ES-I3 (cell line): ENCODE measurements at regions not wholly inside any gene's neighbourhood (a gene's known extent, or its start where the extent isn't known, plus 50 kb on each side); places are given as distances from the start of the nearest gene placed in this dataset.
"Not testable (repeated sequence)": the region's sequence is repeated elsewhere in the genome, so short reads cannot be mapped to it uniquely, and the experiment has no call there.

ENCODE experiments used
- H3K36me3 ChIP-seq: 2 replicates; pipeline ENCODE4 v1.6.1; 2013; ENCODE audit warnings: mild to moderate bottlenecking, low read length, control low read depth, moderate library complexity; ENCODE audit not compliant: insufficient read depth
- H3K4me1 ChIP-seq: 2 replicates; pipeline ENCODE4 v1.6.1; 2013; ENCODE audit warnings: mild to moderate bottlenecking, control low read depth, low read length; ENCODE audit not compliant: insufficient read depth
- H3K9ac ChIP-seq: 2 replicates; pipeline ENCODE4 v1.6.1; 2013; ENCODE audit warnings: low read depth, mild to moderate bottlenecking, low read length, moderate library complexity
- H3K9me3 ChIP-seq: 2 replicates; pipeline ENCODE4 v1.6.1; 2013; ENCODE audit warnings: mild to moderate bottlenecking, low read length, moderate library complexity; ENCODE audit not compliant: control insufficient read depth, insufficient read depth

DNA sequence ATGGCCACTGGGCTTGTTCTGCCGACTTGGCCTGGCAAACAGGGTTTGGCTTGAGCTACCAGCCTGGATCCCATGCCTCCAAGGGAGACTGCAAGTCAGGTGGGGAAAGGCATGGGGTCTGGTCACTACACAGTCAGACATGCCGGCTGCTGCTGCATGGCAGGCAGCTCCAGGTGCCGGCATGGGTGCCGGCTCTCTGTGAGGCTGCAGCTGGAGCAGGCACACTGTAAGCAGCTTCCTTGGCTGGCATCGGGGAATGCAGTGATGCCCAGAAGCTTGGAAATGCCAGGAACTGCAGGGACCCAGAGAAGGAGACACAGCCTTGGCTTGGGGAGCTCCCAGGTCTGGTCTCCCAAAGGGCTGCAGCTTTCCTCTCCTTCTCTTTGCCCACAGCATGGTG lies 305.5 kb upstream of the NRG3 start:
- Histone ChIP-seq H3K4me1 (no peaks in the 10 kb centered on the region), H3K9ac (no peak overlapping the region), H3K9me3 (no peaks in the 10 kb centered on the region), H3K36me3 (no peaks in the 10 kb centered on the region)

DNA sequence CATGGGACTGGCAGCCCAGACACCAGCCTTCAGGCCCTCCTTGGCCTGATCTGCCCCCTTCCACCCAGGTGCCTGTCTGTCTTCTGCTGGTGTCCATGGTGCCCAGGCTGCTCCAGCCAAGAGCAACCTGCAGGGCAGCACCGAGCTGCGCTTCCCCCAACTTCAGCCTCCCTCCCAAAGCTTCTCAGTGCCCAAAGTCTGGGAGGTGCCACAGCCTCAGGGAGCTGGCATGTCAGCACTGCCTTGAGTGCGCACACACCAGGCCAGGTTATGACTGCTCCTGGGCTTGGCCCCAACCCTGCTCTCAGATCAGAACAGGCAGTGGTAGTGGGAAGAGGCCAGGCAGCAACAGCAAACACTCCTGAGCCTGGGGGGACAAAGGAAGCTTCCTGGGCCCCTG lies 304.6 kb upstream of the NRG3 start:
- H3K4me1 ChIP-seq: no peaks in the 10 kb centered on the region
- no peaks in the 10 kb centered on the region for H3K9me3 ChIP-seq
- no peaks in the 10 kb centered on the region for H3K36me3 ChIP-seq
- no peak overlapping the region for H3K9ac ChIP-seq

DNA sequence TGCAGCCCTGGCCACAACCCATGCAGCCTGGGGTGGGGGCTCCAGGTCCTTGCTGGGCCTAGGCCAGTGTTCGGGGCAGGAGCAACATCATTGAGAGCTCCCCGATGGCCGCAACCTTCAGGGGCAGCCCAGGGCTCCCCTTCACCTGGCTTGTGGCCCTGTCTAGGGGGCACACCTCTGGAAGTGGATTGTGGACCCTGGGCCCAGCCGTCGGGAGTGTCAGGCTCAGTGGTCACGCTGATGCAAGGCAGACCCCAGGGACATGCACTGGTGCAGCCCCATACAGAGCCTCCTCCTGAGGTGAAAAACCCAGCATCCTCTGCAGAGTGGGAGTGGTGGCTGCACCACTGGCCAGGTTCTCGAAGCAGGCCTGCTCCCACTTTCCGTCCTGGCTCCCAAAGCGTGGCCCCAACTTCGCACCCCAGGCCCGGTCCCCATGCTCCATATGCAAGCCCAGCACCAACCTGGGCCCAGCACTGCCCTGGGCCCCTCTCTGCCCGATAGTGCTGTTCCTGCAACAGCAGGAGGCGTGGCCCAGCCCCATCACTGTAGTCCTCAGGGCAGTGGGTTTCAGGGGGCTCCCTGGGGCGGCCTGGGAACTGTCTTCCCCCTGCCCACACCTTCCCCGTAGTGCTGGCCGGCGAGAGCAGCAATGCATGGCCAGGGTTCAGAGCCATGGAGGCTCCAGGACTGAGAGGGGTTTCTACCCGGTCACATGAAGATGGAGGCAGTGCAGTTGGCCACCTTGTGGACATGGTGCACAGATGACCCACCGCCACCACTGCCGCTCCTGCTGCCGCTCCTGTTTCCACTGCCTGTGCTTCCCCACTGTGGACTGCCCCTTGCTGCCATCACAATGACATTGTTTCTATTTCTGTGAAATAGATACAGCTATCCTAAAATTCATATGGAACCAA lies 303.9 kb upstream of the NRG3 start:
- no peak overlapping the region for H3K9ac ChIP-seq

DNA sequence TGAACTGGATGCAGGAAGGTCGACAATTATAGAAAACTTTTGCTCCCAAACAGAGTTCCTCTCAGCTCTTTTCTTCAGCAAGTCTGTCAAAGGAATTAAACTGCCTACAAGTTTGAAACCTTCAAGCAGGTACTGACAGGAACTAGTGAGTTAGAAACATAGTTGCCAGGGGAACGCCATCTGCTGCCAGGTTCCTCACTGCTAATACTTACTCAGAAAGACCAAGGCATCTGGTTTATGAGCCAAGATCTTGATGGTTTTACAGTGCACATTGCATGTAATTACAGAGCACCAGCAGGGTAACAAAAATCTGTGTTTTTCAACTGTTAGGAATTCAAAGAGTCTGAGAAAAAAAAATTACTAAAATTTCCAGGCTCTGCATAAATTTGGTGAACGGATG lies 300.0 kb upstream of the NRG3 start:
- no peaks in the 10 kb centered on the region for H3K9me3 ChIP-seq
- no peaks in the 10 kb centered on the region for H3K36me3 ChIP-seq
- H3K9ac ChIP-seq: no peak overlapping the region
- no peaks in the 10 kb centered on the region for H3K4me1 ChIP-seq

More for the DNA sequence above, 303.9 kb upstream of the NRG3 start:
- Histone ChIP-seq H3K9me3 (no peaks in the 10 kb centered on the region), H3K4me1 (no peaks in the 10 kb centered on the region), H3K36me3 (no peaks in the 10 kb centered on the region)

DNA sequence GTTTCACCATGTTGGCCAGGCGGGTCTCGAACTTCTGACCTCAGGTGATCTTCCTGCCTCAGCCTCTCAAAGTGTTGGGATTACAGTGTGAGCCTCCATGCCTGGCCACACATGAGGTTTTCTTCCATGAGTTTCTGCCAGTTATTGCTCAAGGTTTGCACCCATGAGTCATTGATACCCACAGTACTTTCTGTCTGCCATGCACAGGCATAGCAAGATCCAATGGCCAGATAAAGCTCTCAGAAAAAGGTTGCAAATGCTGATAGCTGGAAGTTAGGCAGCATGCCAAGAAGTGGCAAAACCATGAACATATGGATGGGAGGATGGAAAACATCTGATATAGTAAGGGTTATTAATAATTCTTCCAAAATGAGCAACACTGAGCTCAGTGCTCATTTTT lies 298.7 kb upstream of the NRG3 start:
- Histone ChIP-seq H3K36me3 (no peaks in the 10 kb centered on the region), H3K9me3 (no peaks in the 10 kb centered on the region), H3K4me1 (no peaks in the 10 kb centered on the region), H3K9ac (no peak overlapping the region)

DNA sequence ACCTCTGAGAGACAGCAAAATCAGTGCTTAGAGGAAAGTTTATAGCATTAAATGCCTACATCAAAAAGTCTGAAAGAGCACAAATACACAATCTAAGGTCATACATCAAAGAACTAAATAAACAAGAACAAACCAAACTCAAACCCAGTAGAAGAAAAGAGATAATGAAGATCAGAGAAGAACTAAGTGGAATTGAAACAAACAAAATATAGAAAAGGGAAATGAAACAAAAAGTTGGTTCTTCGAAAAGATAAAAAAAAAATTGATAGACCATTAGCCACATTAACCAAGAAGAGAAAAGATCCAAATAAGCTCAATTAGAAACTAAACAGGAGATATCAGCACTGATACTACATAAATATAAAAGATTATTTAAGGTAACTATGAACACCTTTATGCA lies 280.0 kb upstream of the NRG3 start:
- Histone ChIP-seq H3K9me3 (no peaks in the 10 kb centered on the region), H3K36me3 (no peaks in the 10 kb centered on the region), H3K9ac (no peak overlapping the region), H3K4me1 (no peaks in the 10 kb centered on the region)

DNA sequence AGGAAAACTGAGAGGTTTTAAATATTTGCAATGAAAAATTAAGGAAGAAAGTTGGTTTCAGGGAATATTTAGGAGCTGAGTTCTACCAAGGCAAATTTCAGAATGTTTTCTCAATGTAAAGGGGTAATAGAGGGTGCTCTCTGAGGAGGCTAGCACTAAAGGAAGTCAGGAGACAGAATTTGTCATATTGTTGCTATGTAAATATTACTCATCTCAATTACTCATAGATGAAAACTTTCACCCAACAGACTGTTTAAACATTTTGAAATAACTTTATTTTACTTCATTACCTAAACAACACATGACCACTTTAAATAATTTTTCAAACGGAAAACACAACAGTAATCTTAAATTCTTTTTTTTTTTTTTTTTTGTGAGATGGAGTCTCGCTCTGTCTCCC lies 274.8 kb upstream of the NRG3 start:
- Histone ChIP-seq H3K36me3 (no peaks in the 10 kb centered on the region), H3K9me3 (no peaks in the 10 kb centered on the region), H3K9ac (no peak overlapping the region), H3K4me1 (no peaks in the 10 kb centered on the region)

DNA sequence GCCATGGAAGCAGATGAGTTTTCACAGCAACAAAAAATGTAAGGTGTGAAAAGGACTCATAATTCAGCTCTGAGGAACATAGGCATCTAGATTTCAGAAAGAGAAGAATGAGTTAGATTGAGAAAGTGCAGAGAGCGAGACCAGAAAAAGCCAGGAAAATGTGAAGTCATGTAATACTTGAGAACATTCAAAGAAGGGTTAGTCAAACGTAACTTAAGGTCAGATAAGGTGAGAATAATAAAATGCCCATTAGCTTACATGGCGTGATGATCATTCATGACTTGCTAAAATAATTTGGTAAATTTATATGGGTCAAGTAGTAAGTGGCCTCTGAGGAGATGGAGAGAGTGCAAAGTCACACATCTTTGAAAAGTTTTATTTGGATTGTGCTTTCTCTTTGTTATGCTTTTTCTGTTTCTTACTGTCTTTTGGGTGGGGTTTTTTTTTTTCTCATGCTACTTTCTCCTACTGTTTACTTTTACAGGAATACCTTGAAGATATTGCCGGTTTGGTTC lies 271.8 kb upstream of the NRG3 start:
- Histone ChIP-seq H3K9me3 (no peaks in the 10 kb centered on the region), H3K9ac (no peak overlapping the region), H3K4me1 (no peaks in the 10 kb centered on the region), H3K36me3 (no peaks in the 10 kb centered on the region)

DNA sequence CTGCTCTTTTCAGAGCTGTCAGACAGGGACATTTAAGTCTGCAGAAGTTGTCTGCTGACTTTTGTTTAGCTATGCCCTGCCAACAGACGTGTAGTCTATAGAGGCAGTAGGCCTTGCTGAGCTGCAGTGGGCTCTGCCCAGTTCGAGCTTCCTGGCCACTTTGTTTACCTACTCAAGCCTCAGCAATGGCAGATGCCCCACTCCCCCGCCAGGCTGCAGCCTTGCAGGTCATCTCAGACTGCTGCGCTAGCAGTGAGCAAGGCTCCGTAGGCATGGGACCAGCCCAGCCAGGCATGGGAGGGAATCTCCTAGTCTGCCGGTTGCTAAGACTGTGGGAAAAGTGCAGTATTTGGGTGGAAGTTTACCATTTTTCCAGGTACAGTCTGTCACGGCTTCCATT lies 230.5 kb upstream of the NRG3 start:
- H3K36me3 ChIP-seq, H3K9ac ChIP-seq, H3K9me3 ChIP-seq, H3K4me1 ChIP-seq: not testable (repeated sequence)

DNA sequence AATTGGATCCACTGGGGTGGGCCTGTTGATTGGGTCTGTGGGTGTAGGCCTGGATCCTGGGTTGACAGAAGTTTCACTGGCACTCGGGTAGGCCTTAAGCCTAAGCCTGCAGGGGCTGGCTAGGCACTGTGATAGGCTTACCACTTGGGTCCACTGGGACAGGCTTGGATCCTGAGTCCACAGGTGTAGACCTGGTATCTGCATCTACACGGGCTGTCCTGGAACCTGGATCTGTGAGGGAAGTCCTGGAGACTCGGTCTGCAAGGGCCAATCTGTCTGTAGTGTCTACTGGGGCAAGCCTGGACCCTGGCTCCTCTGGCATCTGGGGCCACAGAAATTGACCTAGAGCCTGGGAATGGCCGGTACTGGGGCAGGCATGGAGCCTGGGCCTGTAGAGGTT lies 219.0 kb upstream of the NRG3 start:
- Histone ChIP-seq H3K9ac (no peak overlapping the region), H3K4me1 (no peaks in the 10 kb centered on the region), H3K9me3 (no peaks in the 10 kb centered on the region)

DNA sequence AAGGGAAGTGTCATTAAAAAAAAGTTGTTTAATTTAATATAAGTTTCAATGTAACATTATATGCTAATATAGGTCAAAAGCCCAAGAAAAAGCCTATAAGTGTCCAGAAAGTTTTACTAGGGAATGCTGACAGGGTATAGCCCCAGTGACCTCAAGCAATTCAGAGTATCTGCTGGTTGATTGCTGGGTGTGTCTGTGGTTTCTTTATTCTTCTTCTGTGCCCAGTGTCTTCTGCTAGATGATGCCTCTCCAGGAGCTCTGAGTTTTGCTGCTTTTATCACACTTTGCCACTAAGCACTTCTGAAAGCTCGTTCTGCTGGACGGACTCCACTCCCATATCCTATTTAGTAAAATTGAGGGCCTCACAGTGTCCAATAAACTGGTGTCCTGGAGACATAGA lies 212.2 kb upstream of the NRG3 start:
- Histone ChIP-seq H3K36me3 (no peaks in the 10 kb centered on the region), H3K9me3 (no peaks in the 10 kb centered on the region), H3K9ac (no peak overlapping the region), H3K4me1 (no peaks in the 10 kb centered on the region)

More for the DNA sequence above, 219.0 kb upstream of the NRG3 start:
- no peaks in the 10 kb centered on the region for H3K36me3 ChIP-seq

DNA sequence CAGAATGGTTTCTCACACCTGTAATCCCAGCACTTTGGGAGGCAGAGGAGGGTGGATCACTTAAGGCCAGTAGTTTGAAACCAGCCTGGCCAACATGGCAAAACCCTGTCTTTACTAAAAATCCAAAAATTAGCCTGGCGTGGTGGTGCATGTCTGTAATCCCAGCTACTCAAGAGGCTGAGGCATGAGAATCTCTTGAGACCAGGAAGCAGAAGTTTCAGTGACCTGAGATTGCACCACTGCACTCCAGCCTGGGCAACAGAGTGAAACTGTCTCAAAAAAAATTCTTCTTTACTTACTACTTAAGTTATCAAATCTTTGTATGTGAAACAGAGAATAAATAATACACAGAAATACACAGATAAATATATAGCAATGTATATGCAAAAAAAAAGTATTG lies 210.2 kb upstream of the NRG3 start:
- not testable (repeated sequence) for H3K36me3 ChIP-seq, H3K9me3 ChIP-seq, H3K4me1 ChIP-seq, H3K9ac ChIP-seq

DNA sequence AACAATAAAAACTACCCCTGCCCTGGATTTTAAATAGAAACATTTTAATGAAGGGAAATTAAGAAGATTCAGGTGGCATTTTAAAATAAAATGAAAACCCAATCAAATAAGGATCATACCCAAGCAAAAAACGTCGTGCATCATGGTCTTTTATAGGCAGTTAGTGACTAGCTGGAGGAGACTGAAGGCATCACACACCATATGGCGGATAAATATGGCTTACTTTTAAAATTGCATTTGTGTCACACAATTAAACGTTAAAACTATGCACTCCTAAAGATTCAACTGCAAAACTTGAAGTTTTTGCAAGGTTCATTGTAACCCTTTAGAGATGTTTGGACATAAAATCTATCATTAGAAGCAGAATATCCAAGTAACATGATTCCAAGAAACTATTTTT lies 200.1 kb upstream of the NRG3 start:
- H3K9ac ChIP-seq: no peak overlapping the region
- no peaks in the 10 kb centered on the region for H3K4me1 ChIP-seq
- H3K9me3 ChIP-seq: peaks cover 2% of the 10 kb centered on the region
- no peaks in the 10 kb centered on the region for H3K36me3 ChIP-seq

DNA sequence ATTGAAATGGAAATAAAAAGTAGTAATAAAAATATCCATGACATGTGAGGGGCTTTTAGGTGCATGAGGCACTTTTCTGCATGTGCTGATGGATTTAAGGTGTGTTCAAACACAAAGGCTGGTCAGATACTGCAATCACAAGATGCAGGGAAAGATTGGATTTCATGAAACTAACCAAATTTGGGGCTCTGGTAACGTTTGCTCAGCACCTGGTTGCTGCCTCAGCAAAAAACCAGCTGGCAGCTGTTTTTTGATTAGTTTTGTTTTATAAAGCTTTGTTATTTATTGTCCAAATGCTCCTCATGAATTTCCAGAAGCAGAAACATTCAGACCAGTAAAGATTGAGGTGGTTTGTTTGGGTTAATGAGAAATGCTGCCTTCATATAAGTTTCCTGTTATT lies 195.7 kb upstream of the NRG3 start:
- Histone ChIP-seq H3K36me3 (no peaks in the 10 kb centered on the region), H3K9me3 (no peaks in the 10 kb centered on the region), H3K9ac (no peak overlapping the region), H3K4me1 (no peaks in the 10 kb centered on the region)

DNA sequence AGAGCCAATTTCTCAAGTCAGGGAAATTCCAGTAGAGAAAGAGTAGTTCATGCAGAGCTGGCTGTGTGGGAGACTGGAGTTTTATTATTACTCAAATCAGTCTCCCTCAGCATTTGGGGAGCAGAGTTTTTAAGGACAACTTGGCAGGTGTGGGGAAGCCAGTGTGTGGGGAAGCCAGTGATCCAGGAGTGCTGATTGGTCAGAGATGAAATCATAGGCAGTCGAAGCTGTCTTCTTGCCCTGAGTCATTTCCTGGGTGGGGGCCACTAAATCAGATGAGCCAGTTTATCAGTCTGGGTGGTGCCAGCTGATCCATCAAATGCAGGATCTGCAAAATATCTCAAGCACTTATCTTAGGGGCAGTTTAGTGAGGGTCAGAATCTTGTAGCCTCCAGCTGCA lies 194.6 kb upstream of the NRG3 start:
- Histone ChIP-seq H3K36me3 (no peaks in the 10 kb centered on the region), H3K4me1 (no peaks in the 10 kb centered on the region), H3K9ac (no peak overlapping the region), H3K9me3 (no peaks in the 10 kb centered on the region)
